NCI-H2171 (cell line): ENCODE measurements at regions not wholly inside any gene's neighbourhood (a gene's known extent, or its start where the extent isn't known, plus 50 kb on each side); places are given as distances from the start of the nearest gene placed in this dataset.
"Not testable (repeated sequence)": the region's sequence is repeated elsewhere in the genome, so short reads cannot be mapped to it uniquely, and the experiment has no call there.

Experiments used
- DNase-seq: peaks from one replicate; lab custom pipeline; 2025; lab: John Stamatoyannopoulos, UW

DNA sequence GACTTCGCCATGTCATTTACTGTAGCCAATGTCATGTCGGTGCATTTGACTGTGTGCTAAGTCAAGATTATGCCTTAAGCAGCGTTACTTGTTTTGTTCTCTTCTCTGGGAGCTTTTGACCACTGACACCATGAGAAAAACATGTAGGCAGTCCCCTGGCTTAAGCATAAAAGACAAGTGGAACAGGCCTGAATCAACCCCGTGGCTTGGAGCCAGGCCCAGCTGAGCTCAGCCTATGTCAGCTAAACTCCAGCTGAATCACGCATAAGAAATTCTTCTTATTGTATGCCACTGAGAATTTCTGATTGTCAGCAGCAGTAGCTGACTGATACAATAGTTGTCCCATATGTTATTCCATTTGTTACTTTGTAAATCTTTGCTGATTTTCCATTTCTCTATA lies 261.9 kb downstream of the CBLL2 start:
- DNase-seq = no peak

DNA sequence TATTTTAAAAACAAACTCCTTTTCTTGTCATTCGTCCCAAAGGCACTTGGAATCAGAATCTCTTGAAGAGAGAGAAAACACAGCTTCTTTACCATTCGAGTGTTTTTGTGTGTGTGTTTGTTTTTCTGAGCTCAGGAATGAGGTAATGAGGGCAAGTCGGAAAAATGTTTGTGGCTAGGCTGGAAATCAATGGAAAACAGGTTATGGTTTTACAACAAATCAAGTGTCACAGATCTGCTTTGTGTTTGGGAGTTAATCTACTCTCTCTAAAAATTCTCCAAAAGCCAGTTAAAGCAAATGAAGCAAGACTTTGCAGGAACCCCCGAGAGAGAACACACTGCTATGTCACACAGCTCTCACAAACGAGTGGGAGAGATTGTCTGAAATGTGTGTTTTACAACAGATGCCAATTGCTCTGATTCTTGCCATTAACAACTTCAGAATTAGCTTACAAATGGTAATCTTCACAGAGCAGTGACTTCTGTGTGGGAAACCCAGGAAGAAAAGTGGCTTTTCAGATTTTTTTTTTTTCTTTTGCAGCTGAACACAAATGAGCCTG lies 264.1 kb downstream of the CBLL2 start:
- DNase-seq = no peak

DNA sequence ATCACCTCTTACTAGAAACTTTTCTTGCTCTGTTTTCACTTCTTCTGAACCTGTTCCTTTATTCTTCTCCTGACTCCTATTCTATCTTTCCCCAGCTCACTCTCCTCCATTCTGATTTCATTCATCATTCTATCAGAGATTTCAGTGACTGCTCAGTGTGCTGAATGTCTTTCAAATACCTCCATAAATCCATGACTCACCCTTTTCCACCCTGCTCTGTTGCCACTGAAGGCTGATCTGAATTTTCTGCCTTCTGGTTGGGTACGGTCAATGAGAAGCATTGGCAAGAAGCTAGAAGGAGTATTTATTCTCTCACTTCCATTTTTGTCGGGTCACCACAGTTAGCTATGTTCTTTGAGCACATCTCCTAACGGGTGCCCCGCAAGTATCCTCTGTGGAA lies 265.9 kb downstream of the CBLL2 start:
- DNase-seq = no peak

GRCh38 chrX:22541926-22542325 lies 269.2 kb downstream of the CBLL2 start:
- DNase-seq = no peak

GRCh38 chrX:22542641-22543040 lies 269.9 kb downstream of the CBLL2 start:
- no peak for DNase-seq

GRCh38 chrX:22559506-22559905 lies 286.8 kb downstream of the CBLL2 start:
- no peak for DNase-seq

GRCh38 chrX:22575161-22575845 lies 302.6 kb downstream of the CBLL2 start:
- no peak for DNase-seq

GRCh38 chrX:22577181-22577580 lies 304.5 kb downstream of the CBLL2 start:
- DNase-seq = no peak

DNA sequence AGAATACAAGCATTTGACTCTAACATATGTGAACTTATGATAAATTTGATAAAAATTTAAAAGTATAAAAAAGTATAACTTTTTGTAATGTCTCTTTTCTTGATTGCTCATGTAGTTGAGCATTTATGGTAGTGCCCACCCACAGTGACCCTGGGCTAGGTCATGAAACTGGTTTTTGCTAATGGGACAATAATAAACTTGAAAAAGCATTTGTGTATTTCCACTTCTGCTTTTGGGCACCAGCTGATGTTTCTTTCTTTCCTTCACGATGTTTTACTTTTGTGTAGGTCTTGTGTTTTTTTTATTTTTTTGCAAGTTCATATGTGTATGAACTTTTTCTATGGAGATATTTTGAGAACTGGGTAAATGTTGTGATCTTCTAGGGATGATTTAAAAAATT lies 313.1 kb downstream of the CBLL2 start:
- DNase-seq = no peak

- no peak for DNase-seq
Measured at GRCh38 chrX:22589845-22590244, 317.1 kb downstream of the CBLL2 start.

DNA sequence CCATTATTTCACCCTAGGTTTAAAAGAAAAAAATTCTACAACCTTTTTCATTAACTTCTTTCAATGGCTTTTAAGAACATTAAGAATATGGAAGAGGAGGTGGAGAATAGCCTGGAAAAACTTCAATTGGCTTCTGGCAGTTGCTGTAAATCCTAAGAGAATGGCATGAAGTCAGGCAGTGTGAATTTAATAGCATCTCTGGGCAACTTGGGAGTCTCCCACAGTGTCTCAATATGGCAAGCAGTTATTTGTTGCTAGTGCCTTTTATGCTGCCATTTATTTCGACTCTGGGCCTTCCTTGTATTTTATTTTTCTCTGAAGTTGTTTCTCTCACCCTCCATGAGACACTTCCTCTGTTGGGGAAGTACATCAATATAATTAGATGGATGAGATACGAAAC lies 322.1 kb downstream of the CBLL2 start:
- DNase-seq = no peak

DNA sequence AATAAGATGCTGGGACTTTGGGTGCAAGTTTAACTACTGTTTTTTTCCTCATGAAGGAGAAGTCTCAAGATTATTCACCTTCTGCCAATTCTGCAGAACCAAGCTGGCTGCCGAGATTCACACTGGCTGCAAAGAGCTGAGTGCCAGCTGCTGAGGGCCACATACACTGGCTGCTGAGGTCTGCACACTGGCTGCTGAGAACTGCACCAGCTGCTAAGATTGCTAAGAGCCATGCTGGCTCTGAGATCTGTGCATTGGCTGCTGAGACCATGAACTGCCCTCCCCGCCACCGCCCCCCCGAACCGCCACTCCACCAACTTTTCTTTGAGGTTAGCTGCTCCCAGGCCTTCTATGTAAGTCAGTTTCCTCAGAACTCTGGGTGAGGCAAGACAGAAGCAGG lies 330.3 kb downstream of the CBLL2 start:
- DNase-seq = no peak

- DNase-seq = not testable (repeated sequence)
Measured at GRCh38 chrX:22609452-22609851, 336.7 kb downstream of the CBLL2 start.

DNA sequence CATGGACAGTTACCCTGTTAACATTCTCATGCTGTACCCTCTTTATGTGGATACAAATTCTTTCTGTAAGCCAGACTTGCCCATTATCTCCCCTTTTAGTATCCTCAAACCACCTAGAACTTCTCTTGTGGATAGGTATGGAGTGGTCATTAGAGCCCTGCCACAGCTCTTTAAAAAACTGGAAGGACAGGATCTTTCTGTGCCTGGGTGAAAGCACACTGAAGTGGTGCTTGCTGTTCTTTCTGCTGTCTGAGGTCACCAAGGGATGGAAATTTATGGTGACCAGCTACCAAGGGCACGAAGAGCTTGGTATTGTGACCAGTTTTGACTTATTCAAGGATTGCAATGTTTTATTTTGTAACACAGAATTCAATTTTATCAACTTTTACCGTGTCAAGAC lies 344.2 kb downstream of the CBLL2 start:
- DNase-seq = no peak

DNA sequence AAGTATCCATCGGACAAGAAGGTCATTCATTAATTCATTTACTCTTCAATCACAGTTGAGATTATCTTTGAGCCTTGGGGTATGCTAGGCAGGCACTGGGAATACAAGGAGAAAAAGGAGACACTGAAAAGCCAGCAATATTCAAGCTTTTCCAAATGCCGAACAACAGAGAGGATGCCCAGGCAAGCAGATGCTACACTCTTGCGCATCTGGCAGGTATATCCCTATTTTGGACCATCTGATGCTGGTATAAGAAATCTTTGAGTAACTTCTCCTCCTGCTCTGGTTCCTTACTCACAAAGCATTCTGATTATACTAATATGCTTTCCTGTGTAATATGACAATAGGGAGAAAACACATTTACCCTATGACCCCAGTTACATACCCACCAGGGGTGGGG lies 354.9 kb downstream of the CBLL2 start:
- DNase-seq = no peak

- no peak for DNase-seq
Measured at GRCh38 chrX:22628275-22628674, 355.6 kb downstream of the CBLL2 start.

DNA sequence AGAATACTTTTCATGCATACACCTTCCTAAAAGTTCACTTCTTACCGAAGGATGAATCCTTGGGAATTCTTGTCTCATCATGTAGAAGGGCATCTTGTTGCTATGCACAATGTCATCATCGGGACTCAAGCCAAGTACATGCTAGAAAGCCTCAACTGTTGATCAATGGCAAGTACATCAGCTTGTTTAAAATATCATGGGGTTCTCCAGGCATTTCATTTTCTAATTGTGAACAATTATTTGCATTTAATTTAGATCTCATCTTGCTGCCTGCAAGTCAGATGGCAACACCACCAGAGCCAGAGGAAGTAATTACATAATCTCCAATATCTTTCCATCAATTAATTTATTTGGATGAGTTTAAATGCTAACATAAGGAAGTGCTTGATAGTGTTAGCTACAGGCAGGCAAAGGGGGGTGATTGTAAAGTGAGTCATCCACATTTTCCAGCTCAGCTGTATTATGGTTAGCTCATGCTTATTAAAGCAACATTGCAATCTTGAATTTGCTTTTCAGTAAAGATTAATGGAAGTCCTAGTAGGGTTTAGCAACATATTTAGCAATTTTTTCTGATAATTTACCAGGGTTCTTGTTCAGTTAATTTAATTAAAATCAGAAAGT lies 356.5 kb downstream of the CBLL2 start:
- DNase-seq = no peak

DNA sequence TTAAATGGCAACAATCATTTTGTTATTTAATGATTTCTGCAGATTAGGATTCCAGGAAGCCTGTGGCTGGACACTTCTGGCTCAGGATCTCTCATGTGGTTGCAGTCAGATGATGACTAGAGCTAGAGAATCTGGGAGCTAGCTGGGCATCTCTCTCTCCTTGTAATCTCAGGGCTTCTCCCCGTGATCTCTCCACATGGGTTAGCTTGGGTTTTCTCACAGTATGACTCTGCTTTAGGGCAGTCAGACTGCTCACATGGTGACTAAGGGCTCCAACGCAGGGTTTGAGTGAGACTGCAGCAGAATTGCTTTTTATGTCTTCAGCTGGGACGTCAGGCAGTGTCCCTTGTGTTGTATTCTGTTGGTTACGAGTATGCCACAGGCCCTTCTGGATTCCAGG lies 361.4 kb downstream of the CBLL2 start:
- no peak for DNase-seq

DNA sequence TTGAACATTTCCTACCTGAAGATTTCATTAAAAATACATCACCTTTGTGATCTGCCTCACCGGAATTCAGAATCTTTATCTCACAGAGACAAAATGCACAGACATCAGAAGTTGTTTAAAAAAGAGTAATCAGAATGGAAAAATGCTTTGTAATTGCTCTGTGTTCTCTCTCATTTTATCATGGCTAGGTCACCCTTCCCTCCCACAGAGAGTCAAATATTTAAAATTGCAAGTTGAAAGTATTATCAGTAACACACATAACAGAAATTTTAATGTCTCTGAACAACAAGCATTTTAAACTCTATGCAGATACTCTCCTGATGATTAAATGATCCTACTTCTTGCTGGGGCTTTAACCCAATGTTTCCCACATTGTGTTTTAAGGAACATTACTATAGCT lies 362.0 kb downstream of the CBLL2 start:
- no peak for DNase-seq

DNA sequence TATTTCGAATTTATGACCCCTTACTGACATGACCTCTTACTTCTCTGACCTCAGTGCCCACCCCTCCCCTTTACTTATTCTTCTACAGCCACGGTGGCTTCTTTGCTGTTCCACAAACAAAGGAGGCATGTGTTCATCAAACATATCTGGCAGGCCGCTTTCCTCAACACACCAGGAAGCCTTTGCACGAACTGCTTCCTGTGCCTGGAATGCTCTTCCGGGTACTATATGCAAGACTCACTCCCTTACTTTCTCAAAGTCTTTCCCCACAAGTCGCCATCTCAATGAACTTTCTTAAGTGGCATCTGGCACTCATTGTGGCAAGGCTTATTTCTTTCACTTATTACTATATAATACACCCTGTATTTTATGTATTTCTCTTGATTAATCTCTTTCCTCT lies 351.5 kb upstream of the DDX53 start:
- DNase-seq = no peak

DNA sequence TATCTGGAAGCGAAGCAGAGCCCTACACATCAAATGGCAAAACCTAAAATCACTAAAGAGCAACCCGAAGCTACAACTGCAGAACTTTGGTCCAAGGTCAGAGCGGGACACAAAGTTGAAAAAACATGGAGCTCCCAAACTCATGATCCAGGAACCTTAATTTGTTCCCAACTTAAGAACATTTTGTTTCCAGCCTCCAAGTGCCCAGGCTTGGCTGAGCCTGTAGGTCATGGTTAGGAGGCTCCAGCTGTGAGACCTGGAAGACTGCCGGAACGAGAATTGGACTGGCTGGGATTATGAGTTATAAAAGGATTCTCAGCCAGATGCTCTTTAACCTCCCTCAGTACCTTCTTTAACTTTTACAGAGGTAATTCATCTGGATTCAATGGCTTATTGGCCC lies 349.1 kb upstream of the DDX53 start:
- DNase-seq = no peak

GRCh38 chrX:22652596-22652995 lies 347.2 kb upstream of the DDX53 start:
- no peak for DNase-seq

- DNase-seq = no peak
Measured at GRCh38 chrX:22660756-22661155, 339.0 kb upstream of the DDX53 start.

GRCh38 chrX:22662776-22663175 lies 337.0 kb upstream of the DDX53 start:
- DNase-seq = no peak
